Cardiac fibroblast (primary cell): ENCODE measurements at regions not wholly inside any gene's neighbourhood (a gene's known extent, or its start where the extent isn't known, plus 50 kb on each side); places are given as distances from the start of the nearest gene placed in this dataset.

ENCODE experiments used
- DNase-seq, 2 donors: peaks; one replicate each; pipeline versions ENCODE4 v3.0.0 to v3.0.0-alpha.2; 2010; ENCODE audit warnings: low read depth in 2 of 2
- H3K4me3 ChIP-seq, 2 donors: replicated peaks in 1 of 2; 1 replicate in 1 of 2; 2 replicates in 1 of 2; pipeline ENCODE4 v1.5.1; 2011; ENCODE audit warnings: low read depth in 2 of 2, low read length in 2 of 2, mild to moderate bottlenecking in 2 of 2, moderate library complexity in 1 of 2
- TF ChIP-seq, protein P1 (sequence below): IDR thresholded peaks from one replicate; pipeline ENCODE4 v1.5.1; 2011; ENCODE audit warnings: low read depth, mild to moderate bottlenecking, low read length, inconsistent platforms

DNA sequence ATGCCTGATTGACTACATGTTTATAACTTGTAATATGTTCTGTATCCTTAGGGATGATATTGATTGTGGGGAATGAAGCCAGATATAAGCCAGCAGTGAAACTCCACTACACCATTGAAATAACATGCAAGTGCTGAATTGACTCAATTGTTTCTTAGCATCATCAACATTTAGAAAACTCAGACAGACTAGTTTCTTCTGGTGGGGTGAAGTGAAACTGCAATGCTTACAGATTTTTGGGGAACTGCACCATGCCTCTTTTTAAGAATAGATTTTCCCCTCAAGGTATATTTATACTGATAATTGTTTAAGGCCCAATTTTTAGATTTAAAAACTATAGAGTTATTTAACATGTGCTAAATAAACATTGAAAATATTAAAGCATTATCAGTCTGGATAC lies 1044.6 kb upstream of the EYS start:
- no peak overlapping the region for H3K4me3 ChIP-seq
- DNase-seq = no peak
- TF ChIP-seq, protein P1, sequence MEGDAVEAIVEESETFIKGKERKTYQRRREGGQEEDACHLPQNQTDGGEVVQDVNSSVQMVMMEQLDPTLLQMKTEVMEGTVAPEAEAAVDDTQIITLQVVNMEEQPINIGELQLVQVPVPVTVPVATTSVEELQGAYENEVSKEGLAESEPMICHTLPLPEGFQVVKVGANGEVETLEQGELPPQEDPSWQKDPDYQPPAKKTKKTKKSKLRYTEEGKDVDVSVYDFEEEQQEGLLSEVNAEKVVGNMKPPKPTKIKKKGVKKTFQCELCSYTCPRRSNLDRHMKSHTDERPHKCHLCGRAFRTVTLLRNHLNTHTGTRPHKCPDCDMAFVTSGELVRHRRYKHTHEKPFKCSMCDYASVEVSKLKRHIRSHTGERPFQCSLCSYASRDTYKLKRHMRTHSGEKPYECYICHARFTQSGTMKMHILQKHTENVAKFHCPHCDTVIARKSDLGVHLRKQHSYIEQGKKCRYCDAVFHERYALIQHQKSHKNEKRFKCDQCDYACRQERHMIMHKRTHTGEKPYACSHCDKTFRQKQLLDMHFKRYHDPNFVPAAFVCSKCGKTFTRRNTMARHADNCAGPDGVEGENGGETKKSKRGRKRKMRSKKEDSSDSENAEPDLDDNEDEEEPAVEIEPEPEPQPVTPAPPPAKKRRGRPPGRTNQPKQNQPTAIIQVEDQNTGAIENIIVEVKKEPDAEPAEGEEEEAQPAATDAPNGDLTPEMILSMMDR = no peak

DNA sequence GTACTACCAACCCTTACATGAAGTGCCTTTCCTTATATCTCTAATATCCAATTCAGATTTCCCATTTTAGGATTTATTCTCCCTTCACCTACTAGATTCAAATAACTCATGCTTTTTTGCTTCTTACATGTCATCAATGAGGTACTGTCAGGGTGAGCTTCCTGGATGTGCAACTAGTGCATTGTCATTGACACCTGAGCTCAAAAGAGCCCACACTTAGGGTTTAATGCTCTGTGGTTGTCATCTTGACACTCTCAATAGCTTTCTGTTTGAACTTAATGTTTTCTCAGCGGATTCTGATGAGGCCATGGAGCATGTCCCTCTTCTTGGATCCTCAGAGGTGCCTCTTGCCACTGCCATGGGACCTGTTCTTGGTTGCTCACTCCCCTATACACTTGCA lies 1033.3 kb upstream of the EYS start:
- TF ChIP-seq, protein P1 = no peak
- no peak overlapping the region for H3K4me3 ChIP-seq
- DNase-seq = no peak

DNA sequence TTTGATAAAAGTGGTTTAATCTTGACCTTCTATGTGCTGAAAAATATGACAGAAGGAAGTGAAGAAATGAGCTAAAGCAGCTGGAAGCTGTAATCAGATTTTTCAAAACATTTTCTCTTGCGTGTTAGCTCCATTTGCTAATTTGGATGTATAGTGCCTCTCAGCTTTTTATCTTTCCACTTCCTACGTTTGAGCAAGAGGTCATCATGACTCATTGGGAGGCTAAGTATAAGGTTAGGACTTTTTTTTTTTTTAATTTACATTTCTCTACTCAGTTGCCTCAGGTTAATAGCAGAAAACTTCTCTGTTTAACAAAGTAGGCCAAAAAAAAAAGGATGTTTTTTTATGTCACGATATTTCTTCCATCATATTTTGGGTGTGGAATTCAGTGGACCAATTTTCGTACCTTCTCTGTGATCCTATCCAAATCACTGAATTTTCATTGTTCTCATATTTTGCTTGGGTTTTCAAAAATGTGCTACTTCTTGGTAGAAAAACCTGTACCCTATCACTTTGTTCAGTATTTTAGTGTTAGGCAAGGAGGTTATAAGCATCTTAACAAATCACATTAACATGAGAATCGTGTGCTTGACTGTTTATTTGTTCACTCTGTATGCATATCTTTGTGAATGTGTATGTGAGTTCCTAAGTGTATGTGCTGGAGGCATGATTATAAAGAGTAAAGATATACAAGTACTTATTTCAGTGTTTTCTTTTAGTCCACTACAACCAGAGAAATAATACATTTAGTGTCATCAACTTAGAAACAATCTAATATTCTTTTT lies 1028.3 kb upstream of the EYS start:
- H3K4me3 ChIP-seq = no peak overlapping the region
- peak; percentile 18 to 82 for DNase-seq
- TF ChIP-seq, protein P1 = no peak

DNA sequence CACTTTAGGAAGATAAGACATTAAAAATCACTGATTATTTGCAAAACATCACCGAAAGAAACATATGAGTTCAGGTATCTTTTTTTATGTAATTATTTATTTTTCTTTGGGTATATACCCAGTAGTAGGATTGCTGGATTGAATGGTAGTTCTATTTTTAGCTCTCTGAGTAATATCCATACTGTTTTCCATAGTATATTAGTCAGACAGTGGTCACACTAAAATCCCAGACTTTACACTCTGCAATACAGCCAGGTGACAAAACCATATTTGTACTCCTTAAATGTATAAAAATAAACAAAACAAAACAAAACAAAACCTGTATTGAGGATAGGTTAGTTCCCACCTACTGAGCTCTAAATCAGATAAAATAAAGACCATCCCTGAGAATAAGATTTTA lies 1024.3 kb upstream of the EYS start:
- DNase-seq = no peak
- TF ChIP-seq, protein P1 = no peak
- no peak overlapping the region for H3K4me3 ChIP-seq

DNA sequence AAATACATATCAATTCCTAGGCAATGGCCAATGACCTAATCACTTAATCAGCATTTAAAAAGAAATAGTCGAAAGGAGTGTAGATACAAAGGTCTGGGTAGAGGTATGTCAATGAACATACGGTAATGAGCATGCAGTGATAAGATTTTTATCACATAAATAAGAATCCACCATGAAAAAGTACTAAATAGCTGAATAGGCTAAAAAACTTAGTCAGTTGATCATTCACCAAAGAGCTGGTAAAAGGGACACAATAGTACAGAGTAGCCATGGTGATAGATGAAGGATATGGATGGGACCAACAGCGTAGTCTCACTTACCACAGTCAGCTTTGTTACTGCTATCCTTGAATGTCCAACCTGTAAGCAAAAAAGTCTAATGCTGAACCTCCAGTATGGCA lies 1018.6 kb upstream of the EYS start:
- no peak for DNase-seq
- TF ChIP-seq, protein P1 = no peak
- H3K4me3 ChIP-seq = no peak overlapping the region

DNA sequence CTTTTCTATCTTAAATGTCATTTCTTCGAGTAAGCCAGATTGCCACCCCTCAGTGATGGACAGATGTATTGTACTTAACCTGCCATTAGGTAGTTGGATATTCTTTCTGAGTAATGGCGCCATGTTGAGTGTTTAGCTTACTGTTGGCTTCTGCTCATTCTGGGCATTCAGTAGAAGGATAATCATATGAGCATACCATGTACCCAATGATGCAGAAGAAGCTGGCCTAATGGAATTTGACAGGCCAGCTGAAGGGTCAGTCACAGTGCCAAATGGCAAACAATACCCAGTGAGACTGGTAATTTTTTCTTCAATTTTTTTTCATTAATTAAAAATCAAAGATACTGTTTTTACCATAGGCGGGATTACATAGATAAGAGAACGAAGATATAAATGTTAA lies 1010.8 kb upstream of the EYS start:
- TF ChIP-seq, protein P1 = no peak
- no peak for DNase-seq
- no peak overlapping the region for H3K4me3 ChIP-seq

DNA sequence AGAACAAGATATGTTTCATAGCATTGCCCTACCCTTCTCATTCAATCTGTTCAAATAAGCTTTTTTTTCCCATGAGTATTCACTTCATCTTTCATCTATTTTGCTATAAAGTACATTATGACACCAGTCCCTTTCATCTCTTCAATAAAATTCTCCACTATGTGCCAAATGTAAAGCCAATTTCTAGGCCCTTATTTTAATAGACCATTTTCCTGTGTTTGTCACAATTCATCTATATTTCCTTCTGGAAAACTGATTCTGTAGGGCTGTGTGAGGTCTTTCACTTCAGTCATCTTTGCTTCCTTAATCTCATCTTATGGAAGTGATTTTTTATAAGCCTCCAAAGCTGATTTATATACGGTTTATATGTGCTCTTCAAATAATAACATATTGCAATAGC lies 992.4 kb upstream of the EYS start:
- TF ChIP-seq, protein P1 = no peak
- no peak overlapping the region for H3K4me3 ChIP-seq
- no peak for DNase-seq
